HFF-Myc (cell line): ENCODE measurements at regions not wholly inside any gene's neighbourhood (a gene's known extent, or its start where the extent isn't known, plus 50 kb on each side); places are given as distances from the start of the nearest gene placed in this dataset.

ENCODE experiments used
- DNase-seq: peaks from one replicate; pipeline ENCODE4 v3.0.0-alpha.2; 2011; ENCODE audit warnings: low read depth; ENCODE audit errors: extremely low read depth
- H3K4me3 ChIP-seq: replicated peaks from 2 replicates; pipeline ENCODE4 v1.5.1; 2011; ENCODE audit warnings: low read depth, mild to moderate bottlenecking, control low read depth, low read length
- TF ChIP-seq, protein P1 (sequence below): IDR thresholded peaks from 2 replicates; pipeline ENCODE4 v1.5.1; 2012; ENCODE audit warnings: mild to moderate bottlenecking, low read depth, low read length, control low read depth; ENCODE audit errors: missing control alignments

- TF ChIP-seq, protein P1, sequence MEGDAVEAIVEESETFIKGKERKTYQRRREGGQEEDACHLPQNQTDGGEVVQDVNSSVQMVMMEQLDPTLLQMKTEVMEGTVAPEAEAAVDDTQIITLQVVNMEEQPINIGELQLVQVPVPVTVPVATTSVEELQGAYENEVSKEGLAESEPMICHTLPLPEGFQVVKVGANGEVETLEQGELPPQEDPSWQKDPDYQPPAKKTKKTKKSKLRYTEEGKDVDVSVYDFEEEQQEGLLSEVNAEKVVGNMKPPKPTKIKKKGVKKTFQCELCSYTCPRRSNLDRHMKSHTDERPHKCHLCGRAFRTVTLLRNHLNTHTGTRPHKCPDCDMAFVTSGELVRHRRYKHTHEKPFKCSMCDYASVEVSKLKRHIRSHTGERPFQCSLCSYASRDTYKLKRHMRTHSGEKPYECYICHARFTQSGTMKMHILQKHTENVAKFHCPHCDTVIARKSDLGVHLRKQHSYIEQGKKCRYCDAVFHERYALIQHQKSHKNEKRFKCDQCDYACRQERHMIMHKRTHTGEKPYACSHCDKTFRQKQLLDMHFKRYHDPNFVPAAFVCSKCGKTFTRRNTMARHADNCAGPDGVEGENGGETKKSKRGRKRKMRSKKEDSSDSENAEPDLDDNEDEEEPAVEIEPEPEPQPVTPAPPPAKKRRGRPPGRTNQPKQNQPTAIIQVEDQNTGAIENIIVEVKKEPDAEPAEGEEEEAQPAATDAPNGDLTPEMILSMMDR: no peak
Observed at GRCh38 chr3:88621586-88621985, 471.8 kb downstream of the C3orf38 start.

DNA sequence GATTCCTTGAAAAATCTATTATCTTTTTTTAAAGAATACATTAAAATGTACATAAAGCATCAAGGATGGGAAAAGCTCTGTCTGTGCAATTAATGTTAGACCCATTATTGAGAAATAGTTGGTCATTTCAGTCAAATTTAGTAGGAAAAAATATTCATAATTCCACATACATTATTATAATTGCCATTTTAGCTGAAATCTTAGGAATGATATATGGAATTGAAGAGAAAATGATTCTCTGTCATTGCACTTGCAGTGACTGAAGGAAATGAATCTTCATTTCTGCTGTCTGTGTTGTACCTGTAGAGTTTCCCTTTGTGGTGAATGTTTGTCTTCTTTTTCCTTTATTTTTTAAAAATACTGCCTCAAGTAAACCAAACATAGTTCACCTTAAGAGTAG is 473.9 kb downstream of the C3orf38 start:
- no peak for DNase-seq
- no peak overlapping the region for H3K4me3 ChIP-seq
- TF ChIP-seq, protein P1: no peak

More at GRCh38 chr3:88621586-88621985, 471.8 kb downstream of the C3orf38 start:
- no peak overlapping the region for H3K4me3 ChIP-seq
- no peak for DNase-seq

DNA sequence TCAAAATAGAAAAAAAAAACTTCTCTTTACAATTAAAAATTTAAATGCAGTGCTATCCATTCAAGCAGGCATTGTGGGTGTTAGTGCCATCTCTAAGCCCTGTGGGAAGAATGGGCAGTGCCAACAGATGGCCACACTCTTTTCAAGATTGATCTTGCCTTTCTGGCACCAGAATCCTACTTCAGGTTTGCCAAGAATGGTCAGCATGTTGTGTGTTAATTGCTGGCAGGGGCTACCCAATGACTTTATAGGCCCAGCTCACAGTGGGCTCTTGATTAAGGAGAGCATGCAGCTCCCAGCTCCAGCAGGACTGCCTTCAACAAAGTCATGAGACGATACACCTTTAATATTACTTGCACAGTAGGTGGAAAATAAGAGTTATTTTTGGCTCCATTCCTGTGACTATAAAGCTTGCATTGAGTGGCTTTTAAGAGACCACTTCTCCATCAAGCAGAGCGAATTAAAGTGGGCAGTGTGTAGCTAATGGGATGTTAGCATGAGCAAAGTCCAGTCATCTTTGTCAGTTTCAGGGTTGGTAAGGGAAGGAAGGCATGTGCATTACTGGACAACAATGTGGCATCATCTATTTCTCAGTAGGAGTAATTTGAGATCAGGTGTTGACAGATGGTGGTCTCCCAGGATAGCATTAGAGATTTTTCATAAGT is 476.8 kb downstream of the C3orf38 start:
- TF ChIP-seq, protein P1: no peak
- H3K4me3 ChIP-seq: no peak overlapping the region
- no peak for DNase-seq

GRCh38 chr3:88628901-88629300 is 478.5 kb upstream of the EPHA3 start:
- DNase-seq: no peak
- no peak overlapping the region for H3K4me3 ChIP-seq
- TF ChIP-seq, protein P1: no peak

DNA sequence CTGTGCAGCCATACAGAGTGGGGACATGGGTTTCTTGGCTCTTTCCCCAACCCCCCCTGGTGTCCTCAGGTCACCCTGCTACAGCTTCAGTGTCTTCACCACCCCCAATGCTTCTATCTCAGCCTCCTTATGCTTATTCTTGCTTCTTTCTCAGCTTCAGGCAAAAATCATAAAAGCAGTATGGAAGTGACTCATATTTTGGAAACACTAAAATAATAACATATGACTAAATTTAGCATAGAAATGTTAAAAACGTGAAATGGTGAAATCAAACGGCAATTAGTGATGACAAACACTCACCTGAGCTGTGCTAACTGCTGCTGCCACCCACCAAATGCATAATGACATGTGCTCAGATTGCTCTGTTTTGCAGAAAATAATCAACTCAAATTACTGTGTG is 475.2 kb upstream of the EPHA3 start:
- DNase-seq: no peak
- H3K4me3 ChIP-seq: no peak overlapping the region
- TF ChIP-seq, protein P1: no peak

DNA sequence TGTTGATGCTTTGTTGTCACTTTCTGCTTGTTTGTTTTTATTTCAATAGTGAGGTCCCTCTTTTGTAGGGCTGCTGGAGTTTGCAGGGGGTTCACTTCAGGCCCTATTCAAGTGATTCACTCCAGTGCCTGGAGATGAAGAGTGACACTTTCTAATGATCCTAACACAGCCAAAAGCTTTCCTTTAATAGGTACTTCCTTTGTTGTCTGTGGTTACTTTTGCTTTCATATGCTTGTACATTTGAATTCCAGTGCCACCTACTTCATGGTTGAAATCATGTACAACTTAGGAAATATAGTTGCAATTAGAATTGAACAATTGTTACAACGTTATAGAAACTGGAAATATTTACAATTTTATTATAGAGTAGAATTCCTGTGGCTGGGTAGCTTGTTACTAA is 466.8 kb upstream of the EPHA3 start:
- no peak overlapping the region for H3K4me3 ChIP-seq
- DNase-seq: no peak
- TF ChIP-seq, protein P1: no peak

DNA sequence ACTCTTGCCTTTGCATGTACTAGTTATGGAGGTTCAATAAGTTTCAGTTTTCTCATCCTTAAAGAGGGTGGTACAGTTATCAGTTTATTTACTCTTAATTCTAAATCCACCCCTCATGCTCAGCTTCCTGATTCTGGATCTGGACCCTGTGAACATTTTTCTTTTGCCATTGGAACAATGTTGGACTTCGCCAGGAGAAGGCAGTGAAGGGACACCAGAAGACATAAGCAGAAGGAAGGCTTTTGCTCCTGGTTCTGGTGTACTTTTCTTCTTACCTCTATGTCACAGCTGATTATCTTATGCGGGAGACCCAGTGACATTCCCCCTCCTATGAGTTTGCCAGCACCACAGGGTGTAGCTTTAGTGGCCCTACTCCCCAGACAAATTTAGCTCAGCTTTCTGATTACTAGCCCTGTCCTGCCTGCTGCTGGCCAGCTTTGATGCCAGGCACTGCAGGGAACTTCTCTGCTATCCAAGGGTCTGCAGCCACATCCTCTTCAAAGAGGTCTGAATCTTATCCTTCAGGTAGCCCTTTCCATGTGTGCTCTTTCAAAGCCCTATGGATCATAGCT is 466.3 kb upstream of the EPHA3 start:
- DNase-seq: no peak
- TF ChIP-seq, protein P1: no peak
- no peak overlapping the region for H3K4me3 ChIP-seq
